Tongue (tissue), 1 donor: ENCODE measurements at regions not wholly inside any gene's neighbourhood (a gene's known extent, or its start where the extent isn't known, plus 50 kb on each side); places are given as distances from the start of the nearest gene placed in this dataset.
"Not testable (repeated sequence)": the region's sequence is repeated elsewhere in the genome, so short reads cannot be mapped to it uniquely, and the experiment has no call there.

Source experiments
- DNase-seq: peaks from one replicate; pipeline ENCODE4 v3.0.0-alpha.2; 2015

DNA sequence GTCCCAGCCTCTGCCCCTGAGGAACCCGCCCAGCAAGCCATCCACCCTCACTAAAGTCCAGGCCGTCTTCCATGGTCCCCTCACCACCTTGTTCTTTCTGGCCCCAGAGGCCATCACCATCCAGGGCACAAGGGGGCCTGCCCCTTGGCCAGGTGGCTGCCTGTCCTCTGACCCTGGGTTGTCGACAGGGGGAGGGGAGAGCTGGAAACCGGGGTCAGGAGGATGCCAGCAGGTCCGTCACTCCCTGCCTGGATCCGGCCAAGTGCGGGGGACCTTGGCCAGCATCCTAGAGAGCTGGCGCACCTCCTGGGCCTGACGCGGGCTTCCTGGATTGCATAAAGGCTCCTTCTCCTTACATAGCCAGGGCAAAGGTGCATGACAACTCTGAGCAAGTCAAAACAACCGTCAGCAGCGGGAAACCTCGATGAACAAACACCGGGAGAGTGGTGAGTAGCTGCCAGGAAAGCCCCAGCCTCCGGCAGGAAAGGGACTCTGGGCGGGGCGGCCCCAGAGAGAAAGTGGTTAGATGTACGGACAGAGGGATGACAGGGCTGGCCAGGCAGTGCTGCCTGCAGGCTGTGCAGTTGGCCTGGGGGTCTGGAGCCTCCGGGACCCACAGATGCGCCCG is 4461.2 kb upstream of the TPTE start:
- not testable (repeated sequence) for DNase-seq

DNA sequence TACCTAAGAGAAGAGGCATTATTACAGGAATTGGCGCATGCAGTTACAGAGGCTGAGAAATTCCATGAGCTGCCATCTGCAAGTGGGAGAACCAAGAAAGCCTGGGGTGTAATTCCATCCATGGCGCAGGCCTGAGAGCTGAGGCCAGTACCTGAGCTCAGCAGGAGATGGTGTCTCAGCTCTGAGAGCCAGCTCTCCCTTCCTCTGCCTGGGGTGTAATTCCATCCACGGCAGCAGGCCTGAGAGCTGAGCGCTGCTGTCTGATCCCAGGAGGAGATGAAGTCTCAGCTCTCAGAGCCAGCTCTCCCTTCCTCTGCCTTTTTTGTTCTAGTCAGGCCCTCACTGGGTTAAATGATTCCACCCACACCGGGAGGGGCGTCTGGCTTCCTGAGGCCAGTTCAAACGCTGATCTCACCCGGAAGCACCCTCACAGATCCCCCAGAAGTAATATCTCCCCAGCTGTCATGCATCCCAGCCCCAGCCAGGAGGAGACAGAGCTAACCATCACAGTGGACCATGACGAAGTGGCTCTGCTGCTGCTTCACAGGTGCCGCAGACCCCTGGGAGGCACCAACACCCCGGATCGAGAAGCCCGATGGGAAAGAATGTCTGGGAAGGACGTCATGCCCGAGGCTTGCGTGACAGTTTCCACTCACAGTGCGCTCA is 4454.9 kb upstream of the TPTE start:
- not testable (repeated sequence) for DNase-seq

GRCh38 chr21:6068098-6068831 is 4453.1 kb upstream of the TPTE start:
- DNase-seq = not testable (repeated sequence)

GRCh38 chr21:6070213-6070612 is 4451.2 kb upstream of the TPTE start:
- DNase-seq = not testable (repeated sequence)

GRCh38 chr21:6072691-6073090 is 4448.7 kb upstream of the TPTE start:
- not testable (repeated sequence) for DNase-seq

DNA sequence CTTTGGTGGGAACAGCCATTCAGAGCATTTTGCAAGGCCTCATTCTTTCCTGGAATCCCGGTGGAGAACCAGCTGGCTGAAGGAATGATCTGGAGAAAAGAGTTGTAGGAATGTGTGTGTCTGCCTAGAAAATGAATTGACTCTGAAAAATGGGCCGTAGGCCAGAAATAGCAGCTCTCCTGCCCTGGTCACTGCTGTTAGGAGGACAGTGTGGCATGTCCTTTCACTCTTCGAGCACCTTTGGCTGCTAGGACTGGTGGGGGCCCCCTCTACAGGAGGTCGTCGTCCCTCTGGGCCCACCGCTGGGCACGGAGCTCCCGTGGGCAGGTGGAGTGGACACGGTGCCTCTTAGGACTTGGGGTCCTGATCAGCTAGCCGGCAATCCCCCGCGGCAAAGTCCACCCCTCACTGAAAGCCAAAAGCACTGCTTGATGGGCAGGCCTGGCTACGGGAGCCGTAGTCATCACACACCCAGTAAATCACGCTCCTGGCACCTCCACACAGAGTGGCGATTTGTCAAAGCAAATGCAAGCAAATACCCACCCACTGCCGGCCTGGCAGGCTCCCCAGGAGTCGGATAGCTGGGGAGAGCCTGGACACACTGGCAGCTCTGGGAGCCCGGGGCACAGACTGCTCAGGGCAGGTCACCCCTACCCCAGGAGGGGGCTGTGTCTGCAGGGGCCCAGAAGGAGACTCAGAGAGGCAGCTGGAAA is 4447.2 kb upstream of the TPTE start:
- not testable (repeated sequence) for DNase-seq

DNA sequence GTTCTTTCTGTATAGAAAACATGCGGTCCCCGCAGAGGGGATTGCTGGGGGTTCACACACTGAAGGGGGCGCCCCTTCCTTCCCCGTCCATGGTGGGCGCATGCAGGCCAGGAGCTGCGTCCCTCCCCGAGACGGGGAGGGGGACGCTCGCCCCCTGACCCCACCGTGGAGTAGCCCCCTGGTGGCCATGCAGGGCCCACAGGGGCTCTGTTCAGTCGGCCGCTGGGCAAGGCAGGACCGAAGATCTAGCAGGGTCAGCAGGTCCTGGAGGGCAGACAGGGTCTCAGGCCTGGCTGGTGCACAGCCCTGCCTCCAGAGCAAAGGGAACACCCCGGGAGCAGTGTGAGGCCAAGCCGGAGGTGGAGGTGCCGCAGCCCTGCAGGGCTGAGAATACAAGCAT is 4446.4 kb upstream of the TPTE start:
- DNase-seq = not testable (repeated sequence)

GRCh38 chr21:6075627-6076208 is 4445.7 kb upstream of the TPTE start:
- DNase-seq = not testable (repeated sequence)

DNA sequence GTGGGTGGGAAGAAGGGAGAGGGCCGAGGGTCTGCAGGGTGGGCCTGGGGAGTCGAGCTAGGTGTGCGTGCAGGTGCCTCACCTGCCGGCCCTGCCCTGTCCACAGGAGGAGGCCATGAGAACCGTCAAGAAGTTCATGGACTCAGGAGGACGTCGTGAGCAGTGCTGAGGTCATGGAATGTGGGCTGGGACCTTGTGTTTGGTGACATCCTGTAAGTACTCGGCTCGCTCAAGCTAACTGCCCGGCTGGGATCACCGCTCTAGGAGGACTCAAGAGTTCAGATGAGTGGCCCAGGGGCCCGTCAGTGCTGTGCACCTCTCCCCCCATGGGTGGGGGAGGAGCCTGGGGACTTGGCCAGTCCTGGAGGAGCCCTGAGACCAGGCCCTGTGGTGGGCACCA is 4444.0 kb upstream of the TPTE start:
- DNase-seq = not testable (repeated sequence)

DNA sequence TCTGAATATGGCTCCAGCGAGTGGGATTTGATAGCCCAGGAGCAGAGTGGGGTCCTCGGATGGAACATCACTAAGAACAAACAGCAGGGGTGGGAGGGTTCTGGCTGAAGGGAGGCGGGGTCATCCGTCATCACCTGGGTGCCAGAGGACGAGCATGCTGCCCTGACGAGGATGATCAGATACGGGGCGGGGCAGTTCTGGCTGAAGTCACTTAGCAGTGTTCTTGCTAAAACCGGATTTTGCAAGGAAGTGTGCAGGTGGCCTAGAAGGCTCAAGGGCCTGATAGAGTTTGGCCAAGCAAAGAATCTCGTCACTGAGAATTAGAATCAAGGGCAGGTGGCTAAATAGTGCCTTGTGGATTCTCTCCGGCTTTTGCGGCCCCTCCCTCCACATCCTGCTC is 4442.5 kb upstream of the TPTE start:
- DNase-seq = not testable (repeated sequence)

GRCh38 chr21:6080941-6081655 is 4440.3 kb upstream of the TPTE start:
- DNase-seq = not testable (repeated sequence)

DNA sequence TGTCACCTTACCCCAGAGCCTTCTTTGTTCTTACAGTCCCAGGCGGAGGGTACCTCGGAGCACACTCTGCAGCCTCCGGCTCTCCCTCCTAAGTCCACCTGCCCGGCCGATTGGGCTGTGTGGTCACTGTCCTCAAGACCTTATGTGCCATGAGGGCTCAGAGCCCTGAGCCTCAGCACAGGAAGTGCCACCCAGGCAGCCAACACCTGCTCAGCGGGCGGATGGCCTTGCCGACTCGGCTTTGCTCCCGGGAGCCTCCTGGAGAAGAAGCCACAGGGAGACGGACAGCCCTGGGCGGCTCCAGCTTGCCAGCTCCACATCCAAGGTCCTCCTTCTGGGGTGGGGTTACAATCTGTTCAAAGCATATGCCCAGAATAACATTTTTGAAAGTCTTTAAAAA is 4439.2 kb upstream of the TPTE start:
- not testable (repeated sequence) for DNase-seq

- not testable (repeated sequence) for DNase-seq
Observed at GRCh38 chr21:6083574-6084120, 4437.7 kb upstream of the TPTE start.

DNA sequence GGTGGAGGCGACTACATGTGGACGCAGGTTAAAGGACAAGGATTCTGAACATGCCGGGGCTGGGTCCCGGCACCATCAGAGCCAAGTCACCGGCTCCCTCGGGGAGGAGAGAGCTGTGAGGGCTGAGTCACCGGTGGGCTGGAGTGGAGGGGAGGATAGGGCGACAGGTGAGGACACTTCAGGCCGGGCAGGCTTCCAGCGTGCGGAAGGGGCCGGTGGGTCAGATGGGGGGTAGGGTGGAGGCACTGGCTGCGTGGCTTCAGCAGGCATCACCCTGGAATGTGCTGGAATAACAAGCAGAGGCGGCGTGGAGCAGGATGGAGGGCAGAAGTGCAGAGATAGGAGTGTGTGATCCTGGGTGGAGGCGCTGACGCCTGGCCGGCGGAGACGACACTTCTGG is 4435.3 kb upstream of the TPTE start:
- not testable (repeated sequence) for DNase-seq

DNA sequence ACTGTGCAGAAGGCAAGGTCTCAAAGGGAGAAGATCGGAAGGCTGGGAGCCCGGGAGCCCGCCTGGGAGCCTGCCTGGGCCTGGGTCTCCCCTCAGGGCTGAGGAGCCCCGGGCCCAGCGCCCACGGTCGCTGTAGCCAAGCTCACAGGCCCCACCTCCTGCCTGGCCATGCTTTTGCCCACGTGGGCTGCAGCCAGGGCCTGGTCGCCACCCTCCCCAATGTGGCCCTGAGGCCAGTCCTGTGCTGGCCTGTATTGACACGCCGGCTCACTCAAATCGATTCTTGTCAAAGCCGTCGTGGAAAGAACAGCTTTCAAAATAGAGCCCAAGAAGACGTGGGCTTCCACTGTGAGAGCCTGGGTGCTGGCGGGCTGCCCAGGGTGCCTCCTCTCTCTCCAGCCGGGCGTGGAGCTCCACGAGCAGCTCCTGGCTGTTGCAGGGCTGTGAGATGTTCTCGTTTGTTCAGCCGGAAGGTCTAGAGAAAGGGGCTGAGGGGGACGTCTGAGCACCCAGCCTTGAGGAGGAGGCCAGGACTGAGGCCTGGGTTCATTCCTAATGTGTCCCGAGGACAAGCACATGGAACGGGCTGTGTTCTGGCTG is 4433.7 kb upstream of the TPTE start:
- DNase-seq = not testable (repeated sequence)

GRCh38 chr21:6090286-6090908 is 4431.0 kb upstream of the TPTE start:
- not testable (repeated sequence) for DNase-seq

DNA sequence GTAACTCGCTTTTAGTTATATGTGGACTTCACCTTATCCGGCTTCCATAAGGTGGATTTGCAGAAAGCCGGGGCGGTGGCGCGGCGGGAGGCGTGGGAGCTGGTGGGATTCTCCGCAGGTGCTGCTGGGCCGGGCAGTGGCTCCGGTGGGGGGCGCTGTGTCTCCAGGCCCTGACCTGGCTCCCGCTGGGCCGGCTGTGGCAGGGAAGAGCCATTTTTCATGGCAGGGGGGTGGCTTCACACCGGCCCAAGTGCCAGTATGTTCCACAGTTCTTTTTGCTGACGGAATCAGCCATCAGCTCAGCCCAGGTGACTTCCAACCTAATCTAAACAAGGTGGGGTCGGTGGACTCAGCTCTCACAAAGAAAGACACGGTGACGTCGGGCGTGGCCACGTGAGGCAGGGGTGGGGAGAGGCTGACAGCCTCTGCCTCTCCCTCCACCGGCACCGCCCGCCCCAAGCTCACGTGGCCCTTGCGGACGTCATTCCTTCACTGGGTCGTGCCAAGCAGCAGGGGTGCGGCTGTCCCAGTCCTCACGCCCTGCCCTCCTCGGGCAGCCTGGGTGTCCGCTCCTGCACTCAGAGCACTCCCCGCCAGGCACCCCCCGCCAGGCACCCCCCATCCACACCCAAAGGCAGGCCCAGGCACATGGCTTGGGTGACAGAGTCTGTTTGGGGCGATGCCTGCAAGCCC is 4429.9 kb upstream of the TPTE start:
- not testable (repeated sequence) for DNase-seq

- not testable (repeated sequence) for DNase-seq
Observed at GRCh38 chr21:6092401-6092800, 4429.0 kb upstream of the TPTE start.

DNA sequence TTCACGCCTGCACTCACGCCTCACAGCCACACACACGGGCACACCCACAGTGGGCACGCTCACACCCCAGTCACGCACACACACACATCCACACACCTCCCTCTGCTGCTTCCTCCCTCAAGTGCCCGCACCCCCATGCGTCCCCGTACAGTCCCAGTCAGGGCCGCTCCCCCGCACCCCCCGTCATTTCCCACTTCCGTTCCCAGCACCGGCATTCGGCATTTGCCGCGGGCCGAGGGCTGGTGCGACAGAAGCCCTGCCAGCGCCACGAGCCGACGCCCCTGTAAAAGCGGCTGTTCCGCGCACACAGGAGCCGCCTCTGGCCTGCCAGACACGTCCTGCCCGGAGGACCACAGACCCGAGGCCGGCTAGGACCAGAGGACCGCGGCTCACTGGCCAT is 4428.0 kb upstream of the TPTE start:
- DNase-seq = not testable (repeated sequence)

GRCh38 chr21:6093870-6094269 is 4427.5 kb upstream of the TPTE start:
- DNase-seq = not testable (repeated sequence)
